ENCODE measurements at regions not wholly inside any gene's neighbourhood (a gene's known extent, or its start where the extent isn't known, plus 50 kb on each side); places are given as distances from the start of the nearest gene placed in this dataset.

GRCh38 chr10:129331207-129331838 is 135.7 kb upstream of the MGMT start:
- no peak for DNase-seq (ENCODE audit: low read depth)

GRCh38 chr10:129331839-129332220 is 135.2 kb upstream of the MGMT start:
- DNase-seq (ENCODE audit: low read depth), result no peak

DNA sequence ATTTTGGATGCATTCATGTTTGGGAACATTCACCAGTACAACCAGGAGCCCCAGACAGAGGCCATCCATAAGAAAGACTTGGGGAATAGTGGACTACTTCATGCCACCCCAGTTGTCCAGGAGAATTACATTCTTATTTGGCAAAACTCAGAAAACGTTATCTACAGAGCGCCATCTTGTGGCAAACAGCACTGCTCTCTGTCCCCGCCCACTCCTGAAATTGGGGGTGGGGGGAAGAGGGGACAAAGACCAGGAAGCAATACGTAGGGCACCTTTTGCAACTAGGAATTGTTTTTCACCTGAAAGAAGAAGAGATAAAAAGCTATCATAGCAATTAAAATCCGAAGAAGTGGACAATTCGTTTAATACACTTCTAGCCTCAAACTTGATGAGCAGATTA is 134.6 kb upstream of the MGMT start:
- no peak for DNase-seq (ENCODE audit: low read depth)

DNA sequence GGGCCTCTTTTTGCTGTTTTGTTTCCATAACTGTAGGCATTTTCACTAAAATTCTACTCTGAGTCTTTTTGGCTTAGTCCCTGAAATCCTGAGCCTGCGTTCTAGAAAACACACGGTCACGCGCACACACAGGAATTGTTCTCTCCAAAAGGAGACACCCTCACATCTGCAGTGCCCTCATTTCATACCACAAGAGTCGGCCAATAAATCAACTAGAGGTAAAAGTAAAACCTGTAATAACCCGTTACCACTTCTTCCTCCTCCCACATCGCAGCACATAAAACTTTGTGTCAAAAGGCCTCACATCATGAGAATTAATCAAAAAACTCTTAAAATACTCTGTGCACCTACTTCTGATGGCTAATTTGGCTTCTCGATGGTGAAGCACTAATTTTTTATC is 133.3 kb upstream of the MGMT start:
- DNase-seq (ENCODE audit: low read depth), result no peak

DNA sequence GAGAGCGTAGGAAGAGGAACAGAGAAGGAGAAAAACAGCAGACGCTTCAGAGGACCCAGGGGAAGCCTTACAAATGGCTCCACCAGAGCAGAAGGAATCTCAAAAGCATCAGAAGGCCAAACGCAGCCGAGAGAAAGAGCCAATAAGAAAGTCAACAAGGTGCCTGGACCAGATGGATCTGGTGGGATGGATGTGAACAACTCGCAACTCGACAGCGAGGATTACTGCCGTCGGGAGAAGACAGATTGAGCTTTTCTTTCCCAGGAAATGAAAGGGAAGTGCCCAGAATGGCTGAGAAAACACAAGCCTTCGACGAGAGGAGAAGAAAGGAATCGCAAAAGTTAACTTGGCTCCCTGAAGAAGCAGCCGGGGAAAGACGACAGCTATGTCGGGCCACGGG is 132.8 kb upstream of the MGMT start:
- DNase-seq (ENCODE audit: low read depth), result no peak

DNA sequence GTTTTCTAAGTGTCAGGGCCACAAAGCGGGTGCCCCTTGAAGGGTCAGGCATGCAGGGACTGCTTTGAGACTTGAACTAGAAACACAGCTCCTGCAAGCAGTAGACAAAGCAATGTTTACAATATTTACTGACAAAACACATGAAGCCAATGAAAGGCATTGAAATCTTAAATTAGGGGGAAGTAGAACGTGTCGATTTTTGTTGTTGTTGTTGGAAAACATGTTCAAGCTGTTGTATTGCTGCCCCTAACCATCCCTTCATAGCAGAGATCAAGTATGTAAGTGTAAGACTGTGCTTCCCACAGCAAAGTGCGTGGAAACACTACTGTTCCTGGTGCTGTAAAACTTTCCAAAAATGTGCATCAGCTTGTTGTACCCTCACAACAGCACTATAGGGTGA is 131.6 kb upstream of the MGMT start:
- DNase-seq (ENCODE audit: low read depth), result no peak

GRCh38 chr10:129335942-129336341 is 131.1 kb upstream of the MGMT start:
- DNase-seq (ENCODE audit: low read depth), result no peak

DNA sequence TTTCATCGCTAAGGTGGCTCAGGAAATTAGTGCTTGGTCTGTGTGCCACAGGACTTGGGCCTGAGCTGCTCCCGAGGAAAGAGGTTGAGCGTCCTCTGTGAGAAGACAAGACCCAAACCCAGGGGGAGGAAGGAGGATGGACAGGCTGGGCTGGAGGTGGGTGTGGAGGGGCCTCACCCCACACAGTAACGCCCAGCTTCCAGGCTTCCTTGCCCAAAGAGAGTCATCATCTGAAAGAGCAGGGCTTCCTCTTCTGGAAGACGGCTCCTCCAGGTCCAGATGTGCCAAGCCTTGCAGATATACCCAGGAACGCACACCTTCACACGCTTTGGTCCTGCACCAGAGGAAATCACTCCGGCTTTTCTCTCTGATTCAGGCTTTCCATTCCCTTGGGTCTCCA is 127.8 kb upstream of the MGMT start:
- no peak for DNase-seq (ENCODE audit: low read depth)

DNA sequence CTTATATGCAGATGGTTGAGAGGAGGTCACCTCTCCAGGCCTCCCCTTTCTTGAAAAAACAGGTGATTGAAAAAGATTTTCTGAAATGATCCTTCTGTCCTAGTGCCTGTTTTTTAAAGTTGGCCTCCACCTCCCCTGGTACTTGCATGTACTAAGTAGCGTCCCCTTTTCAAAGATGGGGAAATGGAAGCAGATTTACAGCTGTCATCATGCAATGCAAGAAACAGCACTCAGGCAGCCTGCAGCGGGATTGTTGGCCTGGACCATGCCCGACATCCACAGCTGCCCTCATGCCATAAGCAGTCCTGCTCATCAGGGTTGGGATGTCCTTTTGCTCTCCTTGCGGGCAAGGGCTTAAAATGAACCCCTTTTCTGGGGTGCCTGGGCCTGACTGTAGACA is 127.2 kb upstream of the MGMT start:
- no peak for DNase-seq (ENCODE audit: low read depth)

- DNase-seq (ENCODE audit: low read depth), result no peak
Observed at GRCh38 chr10:129341087-129341486, 126.0 kb upstream of the MGMT start.

DNA sequence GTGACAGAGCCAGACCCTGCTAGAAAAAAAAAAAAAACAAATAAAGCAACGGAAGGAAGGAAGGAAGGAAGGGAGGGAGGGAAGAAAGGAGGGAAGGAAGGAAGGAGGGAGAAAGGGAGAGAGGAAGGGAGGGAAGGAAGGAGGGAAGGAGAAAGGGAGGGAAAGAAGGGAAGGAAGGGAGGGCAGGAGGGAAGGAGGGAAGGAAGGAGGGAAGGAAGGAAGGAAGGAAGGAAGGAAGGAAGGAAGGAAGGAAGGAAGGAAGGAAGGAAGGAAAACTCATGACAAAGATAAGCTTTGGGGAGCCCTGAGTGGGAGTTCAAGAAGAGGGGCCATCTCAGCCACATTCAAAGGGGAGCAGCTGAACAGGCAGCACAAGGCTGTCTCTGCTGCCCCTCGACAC is 124.7 kb upstream of the MGMT start:
- DNase-seq (ENCODE audit: low read depth), result no peak

GRCh38 chr10:129343141-129343540 is 123.9 kb upstream of the MGMT start:
- DNase-seq (ENCODE audit: low read depth), result no peak

GRCh38 chr10:129344103-129344502 is 122.9 kb upstream of the MGMT start:
- no peak for DNase-seq (ENCODE audit: low read depth)

GRCh38 chr10:129344731-129345355 is 122.2 kb upstream of the MGMT start:
- no peak for DNase-seq (ENCODE audit: low read depth)

DNA sequence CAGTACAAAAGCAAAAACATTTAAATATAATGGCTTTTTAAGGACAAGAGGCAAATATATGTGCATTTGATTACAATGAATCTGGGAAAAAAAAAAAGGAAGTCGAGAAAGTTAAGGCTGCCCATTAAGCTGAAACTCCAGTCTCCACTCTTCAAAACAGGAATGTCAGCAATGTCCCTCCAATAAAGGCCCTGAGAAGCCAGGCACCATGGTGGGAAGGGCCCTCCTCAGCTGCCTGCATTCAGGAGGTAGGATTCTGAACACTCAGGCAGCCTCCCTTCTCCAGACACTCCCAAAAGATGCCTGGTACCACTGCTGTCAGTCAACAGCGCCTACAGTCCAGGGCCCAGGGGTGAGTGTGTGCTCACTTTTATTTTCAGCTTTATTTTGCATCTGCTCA is 121.3 kb upstream of the MGMT start:
- DNase-seq (ENCODE audit: low read depth), result no peak

GRCh38 chr10:129350690-129351089 is 116.4 kb upstream of the MGMT start:
- DNase-seq (ENCODE audit: low read depth), result no peak

GRCh38 chr10:129353101-129353500 is 113.9 kb upstream of the MGMT start:
- no peak for DNase-seq (ENCODE audit: low read depth)

DNA sequence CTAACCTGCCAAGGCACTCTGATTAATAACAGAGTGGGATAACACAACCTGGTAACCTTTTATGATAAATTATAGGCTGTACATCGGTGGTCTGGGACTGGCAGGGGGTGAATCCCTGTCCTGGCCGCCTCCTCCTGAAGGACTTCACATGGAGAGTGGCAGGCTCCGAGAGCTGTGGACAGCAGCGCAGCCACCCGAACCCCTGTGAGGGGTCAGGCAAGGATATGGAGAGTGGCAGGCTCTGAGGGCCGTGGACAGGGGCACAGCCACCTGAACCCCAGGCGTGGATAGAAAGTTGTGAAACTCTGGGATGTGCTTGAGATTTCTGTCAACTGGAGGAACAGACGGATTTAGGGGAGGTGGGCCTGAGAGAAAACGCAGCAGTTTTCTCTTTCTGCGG is 107.0 kb upstream of the MGMT start:
- no peak for DNase-seq (ENCODE audit: low read depth)

DNA sequence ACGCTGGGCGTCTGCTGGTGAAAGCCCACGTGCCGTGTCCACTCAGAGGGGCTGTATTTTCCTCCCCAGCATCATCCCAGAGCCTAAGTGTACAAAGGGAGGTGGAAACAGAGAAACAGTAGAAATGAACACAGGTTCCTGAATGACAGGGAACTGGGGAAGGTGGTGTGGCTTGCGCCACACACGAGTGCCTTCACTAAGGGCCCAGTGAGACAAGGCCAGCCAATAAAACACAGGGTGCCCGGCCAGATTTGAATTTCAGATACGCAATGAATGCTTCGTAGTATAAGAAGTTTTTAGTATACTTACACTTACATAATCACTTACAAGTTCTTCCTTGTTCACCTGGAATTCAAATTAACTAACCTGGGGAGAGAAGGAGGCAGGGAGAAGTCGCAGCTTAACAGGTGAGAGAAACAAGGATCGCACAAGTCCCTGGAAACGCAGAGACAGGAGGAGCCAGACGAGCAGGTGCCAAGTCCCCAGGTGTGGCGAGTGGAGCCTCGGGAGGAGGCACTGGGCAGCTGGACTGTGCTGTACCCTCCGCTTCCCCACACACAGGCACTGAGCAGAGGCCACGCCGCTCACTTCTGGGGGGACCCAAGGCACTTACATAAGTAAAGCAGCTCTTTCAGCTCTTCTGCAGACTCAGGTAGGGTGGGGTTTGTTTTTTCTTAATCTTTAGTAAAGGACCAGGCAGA is 105.2 kb upstream of the MGMT start:
- DNase-seq (ENCODE audit: low read depth), result no peak

DNA sequence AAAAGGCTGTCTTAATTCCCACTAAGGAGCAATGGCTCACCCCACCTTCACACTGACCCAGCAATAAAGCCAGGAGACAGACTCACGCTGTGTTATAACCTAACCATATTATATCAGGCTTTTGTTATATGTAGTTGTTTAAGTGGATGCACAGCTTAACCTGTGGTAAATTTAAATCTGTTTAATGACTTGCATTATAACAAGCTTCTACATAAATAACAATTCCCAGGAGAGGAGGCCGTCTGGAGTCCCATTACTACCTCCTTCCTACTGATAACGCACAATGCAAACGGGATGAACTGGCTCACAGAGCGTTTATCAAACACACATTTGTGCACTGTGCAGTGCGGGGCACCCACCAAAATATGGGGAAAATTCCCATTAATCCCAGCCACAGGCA is 102.1 kb upstream of the MGMT start:
- no peak for DNase-seq (ENCODE audit: low read depth)

- DNase-seq (ENCODE audit: low read depth), result no peak
Observed at GRCh38 chr10:129365767-129366402, 101.2 kb upstream of the MGMT start.

GRCh38 chr10:129366450-129366849 is 100.6 kb upstream of the MGMT start:
- DNase-seq (ENCODE audit: low read depth), result no peak

DNA sequence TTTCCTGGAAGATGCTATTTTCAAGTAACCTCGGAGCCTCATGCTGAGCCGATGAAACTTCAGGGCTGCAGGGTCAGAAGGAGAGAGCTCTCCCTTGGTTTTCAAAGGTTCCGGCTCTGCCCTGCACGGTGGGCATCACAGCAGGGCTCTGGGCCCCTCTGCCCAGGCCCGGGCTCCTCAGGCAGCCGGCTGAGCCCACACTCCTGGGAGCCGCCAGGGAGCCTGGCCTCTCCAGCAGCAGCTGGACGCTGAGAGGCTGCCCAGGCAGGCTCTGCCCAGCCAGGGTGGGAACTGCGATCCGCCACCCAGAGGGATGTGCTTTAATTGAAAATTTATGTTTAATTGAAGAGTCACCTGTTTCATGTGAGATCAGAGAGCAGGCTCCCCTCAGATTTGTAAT is 97.5 kb upstream of the MGMT start:
- no peak for DNase-seq (ENCODE audit: low read depth)
